Smooth muscle cell (in vitro differentiated cells): ENCODE measurements at regions not wholly inside any gene's neighbourhood (a gene's known extent, or its start where the extent isn't known, plus 50 kb on each side); places are given as distances from the start of the nearest gene placed in this dataset.
"Not testable (repeated sequence)": the region's sequence is repeated elsewhere in the genome, so short reads cannot be mapped to it uniquely, and the experiment has no call there.

ENCODE experiments used
- DNase-seq: peaks from one replicate; lab custom pipeline; 2025; ENCODE audit not compliant: unreplicated experiment; lab: John Stamatoyannopoulos, UW
- H2AFZ ChIP-seq: fragments of 200-600 bp; sonication (generic); 2 replicates; pipeline ENCODE4 v1.6.0; 2016; ENCODE audit warnings: antibody characterized with exemption, low read depth, mild to moderate bottlenecking
- H3F3A ChIP-seq: fragments of 200-600 bp; sonication (generic); 2 replicates; pipeline ENCODE4 v1.6.0; 2017; ENCODE audit warnings: antibody characterized with exemption, low read depth
- H3K27ac ChIP-seq: fragments of 200-600 bp; sonication (generic); 2 replicates; pipeline ENCODE4 v1.5.1; 2016; ENCODE audit warnings: low read depth, mild to moderate bottlenecking
- H3K27me3 ChIP-seq: fragments of 200-600 bp; sonication (generic); 2 replicates; pipeline ENCODE4 v1.6.1; 2016; ENCODE audit warnings: low read depth, mild to moderate bottlenecking
- H3K36me3 ChIP-seq: fragments of 200-600 bp; sonication (generic); 2 replicates; pipeline ENCODE4 v1.5.1; 2016; ENCODE audit warnings: low read depth
- H3K4me1 ChIP-seq: fragments of 200-600 bp; sonication (generic); 2 replicates; pipeline ENCODE4 v1.5.1; 2016; ENCODE audit warnings: low read depth
- H3K4me2 ChIP-seq: fragments of 200-600 bp; sonication (generic); 2 replicates; pipeline ENCODE4 v1.6.0; 2016; ENCODE audit warnings: mild to moderate bottlenecking
- H3K4me3 ChIP-seq: fragments of 200-600 bp; sonication (generic); 2 replicates; pipeline ENCODE4 v1.5.1; 2016; ENCODE audit warnings: mild to moderate bottlenecking
- H3K79me2 ChIP-seq: fragments of 200-600 bp; sonication (generic); 2 replicates; pipeline ENCODE4 v1.6.0; 2016; ENCODE audit warnings: low read depth, mild to moderate bottlenecking
- H3K9ac ChIP-seq: fragments of 200-600 bp; sonication (generic); 2 replicates; pipeline ENCODE4 v1.6.0; 2016; ENCODE audit warnings: low read depth
- H3K9me3 ChIP-seq: fragments of 200-600 bp; sonication (generic); replicated peaks from 2 replicates; pipeline ENCODE4 v1.5.1; 2016; ENCODE audit warnings: low read depth
- H4K20me1 ChIP-seq: fragments of 200-600 bp; sonication (generic); 2 replicates; pipeline ENCODE4 v1.6.0; 2016; ENCODE audit warnings: low read depth
- WGBS: methylation state at CpG from one replicate; pipeline ENCODE4 v1.1.7; 2016; ENCODE audit warnings: low lambda C conversion rate; 5-methylcytosine and 5-hydroxymethylcytosine counted together
- TF ChIP-seq, protein P1 (sequence below): fragments of 200-600 bp; sonication (generic); IDR thresholded peaks from 2 replicates; pipeline ENCODE4 v1.5.1; 2017; ENCODE audit warnings: borderline replicate concordance, mild to moderate bottlenecking, antibody characterized with exemption; ENCODE audit not compliant: insufficient read depth, poor library complexity, severe bottlenecking

DNA sequence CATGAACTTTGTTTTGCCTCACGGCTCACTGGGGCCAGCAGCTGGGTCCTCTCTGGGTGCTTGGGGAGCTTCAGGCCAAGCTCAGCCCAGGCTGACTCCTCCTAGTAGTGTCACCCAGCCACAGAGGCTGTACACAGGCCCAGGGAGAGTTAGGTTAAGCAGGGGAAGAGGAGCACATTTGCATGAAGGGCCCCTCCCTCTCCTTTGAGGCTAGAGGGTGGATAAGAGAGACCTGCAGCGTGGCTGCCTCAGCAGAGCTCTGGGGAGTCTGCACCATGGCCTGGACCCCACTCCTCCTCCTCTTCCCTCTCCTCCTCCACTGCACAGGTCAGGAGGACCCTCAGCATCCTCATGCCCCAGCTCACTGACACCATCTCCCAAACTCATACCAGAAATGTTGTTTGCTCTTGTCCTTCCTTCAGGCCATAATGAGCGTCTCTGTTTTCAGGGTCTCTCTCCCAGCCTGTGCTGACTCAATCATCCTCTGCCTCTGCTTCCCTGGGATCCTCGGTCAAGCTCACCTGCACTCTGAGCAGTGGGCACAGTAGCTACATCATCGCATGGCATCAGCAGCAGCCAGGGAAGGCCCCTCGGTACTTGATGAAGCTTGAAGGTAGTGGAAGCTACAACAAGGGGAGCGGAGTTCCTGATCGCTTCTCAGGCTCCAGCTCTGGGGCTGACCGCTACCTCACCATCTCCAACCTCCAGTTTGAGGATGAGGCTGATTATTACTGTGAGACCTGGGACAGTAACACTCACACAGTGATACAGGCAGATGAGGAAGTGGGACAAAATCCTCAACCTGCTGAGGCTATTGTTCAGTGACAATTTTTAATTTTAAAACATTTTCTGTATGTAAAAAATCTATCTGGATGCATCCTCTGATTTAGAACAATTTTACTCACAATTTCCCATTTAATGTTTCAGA is 82.4 kb upstream of the VPREB1 start:
- Histone ChIP-seq H2AFZ (no peak overlapping the region), H3K27me3 (peaks cover 77% of the 10 kb centered on the region), H3K4me2 (no peak overlapping the region), H3K36me3 (no peaks in the 10 kb centered on the region), H3K4me1 (no peaks in the 10 kb centered on the region), H3K27ac (no peak overlapping the region), H4K20me1 (no peaks in the 10 kb centered on the region), H3K79me2 (no peaks in the 10 kb centered on the region), H3K9me3 (no peaks in the 10 kb centered on the region), H3K9ac (no peak overlapping the region), H3F3A (no peaks in the 10 kb centered on the region), H3K4me3 (no peak overlapping the region)
- 76% methylated on average over 9 of the region's 9 CpGs for WGBS
- TF ChIP-seq, protein P1, sequence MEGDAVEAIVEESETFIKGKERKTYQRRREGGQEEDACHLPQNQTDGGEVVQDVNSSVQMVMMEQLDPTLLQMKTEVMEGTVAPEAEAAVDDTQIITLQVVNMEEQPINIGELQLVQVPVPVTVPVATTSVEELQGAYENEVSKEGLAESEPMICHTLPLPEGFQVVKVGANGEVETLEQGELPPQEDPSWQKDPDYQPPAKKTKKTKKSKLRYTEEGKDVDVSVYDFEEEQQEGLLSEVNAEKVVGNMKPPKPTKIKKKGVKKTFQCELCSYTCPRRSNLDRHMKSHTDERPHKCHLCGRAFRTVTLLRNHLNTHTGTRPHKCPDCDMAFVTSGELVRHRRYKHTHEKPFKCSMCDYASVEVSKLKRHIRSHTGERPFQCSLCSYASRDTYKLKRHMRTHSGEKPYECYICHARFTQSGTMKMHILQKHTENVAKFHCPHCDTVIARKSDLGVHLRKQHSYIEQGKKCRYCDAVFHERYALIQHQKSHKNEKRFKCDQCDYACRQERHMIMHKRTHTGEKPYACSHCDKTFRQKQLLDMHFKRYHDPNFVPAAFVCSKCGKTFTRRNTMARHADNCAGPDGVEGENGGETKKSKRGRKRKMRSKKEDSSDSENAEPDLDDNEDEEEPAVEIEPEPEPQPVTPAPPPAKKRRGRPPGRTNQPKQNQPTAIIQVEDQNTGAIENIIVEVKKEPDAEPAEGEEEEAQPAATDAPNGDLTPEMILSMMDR, result no peak
- no peak for DNase-seq

DNA sequence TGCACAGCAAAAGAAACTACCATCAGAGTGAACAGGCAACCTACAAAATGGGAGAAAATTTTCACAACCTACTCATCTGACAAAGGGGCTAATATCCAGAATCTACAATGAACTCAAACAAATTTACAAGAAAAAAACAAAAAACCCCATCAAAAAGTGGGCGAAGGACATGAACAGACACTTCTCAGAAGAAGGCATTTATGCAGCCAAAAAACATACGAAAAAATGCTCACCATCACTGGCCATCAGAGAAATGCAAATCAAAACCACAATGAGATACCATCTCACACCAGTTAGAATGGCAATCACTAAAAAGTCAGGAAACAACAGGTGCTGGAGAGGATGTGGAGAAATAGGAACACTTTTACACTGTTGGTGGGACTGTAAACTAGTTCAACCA is 83.8 kb upstream of the VPREB1 start:
- WGBS, result 64% methylated on average over 2 of the region's 2 CpGs

DNA sequence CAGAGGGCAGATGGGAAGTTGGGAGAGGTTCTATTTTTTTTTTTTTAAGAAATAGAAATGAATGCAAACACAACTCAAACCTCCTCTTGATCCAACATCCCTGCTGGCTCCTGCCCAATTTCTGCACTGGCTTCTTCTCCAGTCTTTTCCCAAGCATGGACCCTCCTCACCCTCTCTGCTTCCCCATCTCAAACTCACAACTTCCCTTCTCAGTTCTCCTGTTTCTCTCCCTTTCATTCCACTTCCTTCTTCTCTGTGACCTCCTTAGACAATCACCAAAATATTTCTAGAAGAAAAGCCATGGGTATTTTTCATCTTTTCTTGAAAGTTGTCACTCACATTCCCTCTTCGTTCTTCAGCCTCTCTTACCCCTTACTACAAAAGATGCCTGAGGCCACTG is 85.2 kb upstream of the VPREB1 start:
- H3K36me3 ChIP-seq, result no peaks in the 10 kb centered on the region
- DNase-seq, result no peak
- H4K20me1 ChIP-seq, result no peaks in the 10 kb centered on the region
- H3K4me3 ChIP-seq, result no peak overlapping the region
- no peak overlapping the region for H3K4me2 ChIP-seq
- H3K27ac ChIP-seq, result no peak overlapping the region
- TF ChIP-seq, protein P1, result no peak
- peaks cover 60% of the 10 kb centered on the region for H3K27me3 ChIP-seq
- no peaks in the 10 kb centered on the region for H3K4me1 ChIP-seq
- H3K9ac ChIP-seq, result no peak overlapping the region
- H2AFZ ChIP-seq, result no peak overlapping the region
- H3K79me2 ChIP-seq, result no peaks in the 10 kb centered on the region
- no peaks in the 10 kb centered on the region for H3K9me3 ChIP-seq
- H3F3A ChIP-seq, result no peaks in the 10 kb centered on the region
- 61% methylated on average over 1 of the region's 1 CpG for WGBS

More for the DNA sequence above, 83.8 kb upstream of the VPREB1 start:
- not testable (repeated sequence) for H3K4me1 ChIP-seq, H4K20me1 ChIP-seq, DNase-seq, H3K4me3 ChIP-seq, H2AFZ ChIP-seq, H3K9me3 ChIP-seq, H3K9ac ChIP-seq, H3K79me2 ChIP-seq, H3K36me3 ChIP-seq, H3K4me2 ChIP-seq, H3F3A ChIP-seq, H3K27ac ChIP-seq
- peaks cover 65% of the 10 kb centered on the region for H3K27me3 ChIP-seq

DNA sequence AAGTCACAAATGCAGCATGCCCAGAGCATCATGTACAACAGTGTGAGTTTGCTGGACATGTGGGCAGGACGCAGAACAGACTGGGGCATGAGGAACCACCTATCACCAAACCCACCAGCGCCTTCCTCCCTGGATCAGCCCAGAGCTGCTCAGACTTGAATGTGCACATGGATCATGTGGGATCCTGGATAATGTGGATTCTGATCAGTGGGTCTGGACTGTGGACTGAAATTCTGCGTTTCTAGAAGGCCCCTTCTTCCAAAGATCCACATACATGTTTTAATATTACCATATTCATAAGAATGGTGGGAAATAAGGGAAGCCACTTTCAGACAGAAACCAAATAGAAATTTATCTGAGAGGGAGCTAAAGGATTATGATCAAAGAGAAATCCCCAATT is 85.6 kb upstream of the VPREB1 start:
- TF ChIP-seq, protein P1, result no peak
- no peak overlapping the region for H3K4me3 ChIP-seq
- no peaks in the 10 kb centered on the region for H3K4me1 ChIP-seq
- 20% methylated on average over 3 of the region's 3 CpGs for WGBS
- H3K9ac ChIP-seq, result no peak overlapping the region
- no peak for DNase-seq
- H3K27me3 ChIP-seq, result peaks cover 56% of the 10 kb centered on the region
- no peaks in the 10 kb centered on the region for H3F3A ChIP-seq
- no peak overlapping the region for H3K27ac ChIP-seq
- no peak overlapping the region for H3K4me2 ChIP-seq
- no peaks in the 10 kb centered on the region for H4K20me1 ChIP-seq
- no peaks in the 10 kb centered on the region for H3K36me3 ChIP-seq
- H3K9me3 ChIP-seq, result no peaks in the 10 kb centered on the region
- H2AFZ ChIP-seq, result no peak overlapping the region
- no peaks in the 10 kb centered on the region for H3K79me2 ChIP-seq
